ENCODE measurements at regions not wholly inside any gene's neighbourhood (a gene's known extent, or its start where the extent isn't known, plus 50 kb on each side); places are given as distances from the start of the nearest gene placed in this dataset.

GRCh38 chr12:124637581-124637981 is 70.2 kb upstream of the NCOR2 start:
- intact Hi-C loops (cut with micrococcal nuclease; ENCODE audit: unreplicated experiment): no loop called here
- FAIRE-seq: no peak

More at GRCh38 chr12:124637581-124637981, 70.2 kb upstream of the NCOR2 start:
- Histone ChIP-seq H3K4me2 (ENCODE audit: control insufficient read depth, insufficient read depth) (no peak overlapping the region), H3K4me3 (no peak overlapping the region), H3K36me3 (ENCODE audit: control insufficient read depth in 2 of 2, insufficient read depth in 2 of 2, low read length in 1 of 2) (no peaks in the 10 kb centered on the region), H3K9ac (ENCODE audit: control insufficient read depth, insufficient read depth, low read length) (no peak overlapping the region), H3K27me3 (replicated peaks in 1 of 2; ENCODE audit: control insufficient read depth in 2 of 2, insufficient read depth in 2 of 2, low read length in 1 of 2) (peaks cover 0 to 2% of the 10 kb centered on the region in 2 experiments; a peak in 2 of 4 replicates), H3K79me2 (ENCODE audit: control insufficient read depth, insufficient read depth, low read length) (no peaks in the 10 kb centered on the region), H4K20me1 (ENCODE audit: control insufficient read depth, insufficient read depth) (no peaks in the 10 kb centered on the region), H3K4me1 (ENCODE audit: control insufficient read depth, insufficient read depth, low read length) (no peaks in the 10 kb centered on the region; the same call in 1 of the 2 replicates), H3K27ac (ENCODE audit: control insufficient read depth, insufficient read depth) (no peak overlapping the region), H3K9me3 (replicated peaks; ENCODE audit: control insufficient read depth, insufficient read depth, low read length) (no peaks in the 10 kb centered on the region; the same call in 2 of the 3 replicates), H2AFZ (ENCODE audit: control insufficient read depth, low read depth, low read length) (no peak overlapping the region)
- CTCF ChIA-PET: no interaction called here
- RAD21 ChIA-PET (ENCODE audit: unreplicated experiment): no interaction called here
- in situ Hi-C loops (cut with MboI): no loop called here
- 45% methylated on average over 12 of the region's 12 CpGs for WGBS (ENCODE audit: insufficient coverage, insufficient replicate concordance, low lambda C conversion rate, missing lambda C conversion rate)
- ATAC-seq (no peak), DNase-seq (ENCODE audit: low read depth, low spot score) (no peak)
- BruUV-seq (replicated peaks): no TSS peak
- POLR2A ChIA-PET: no interaction called here
- TF ChIP-seq BCLAF1 (IDR thresholded peaks at IDR 0.05): no peak
- TF ChIP-seq ASH2L (IDR thresholded peaks at IDR 0.05; ENCODE audit: borderline replicate concordance, low read depth): no peak
- no peak for TF ChIP-seq NR2C1 (IDR thresholded peaks at IDR 0.05)
- TF ChIP-seq FOXK2 (IDR thresholded peaks at IDR 0.05): no peak
- TF ChIP-seq TCF7 (IDR thresholded peaks at IDR 0.05; ENCODE audit: borderline replicate concordance): no peak
- TF ChIP-seq PAX8 (IDR thresholded peaks at IDR 0.05): no peak
- TF ChIP-seq SIN3A (IDR thresholded peaks at IDR 0.05; ENCODE audit: low read depth, low read length): no peak
- no peak for TF ChIP-seq MTA2 (IDR thresholded peaks at IDR 0.05; ENCODE audit: low read depth)
- no peak for TF ChIP-seq HDAC2 (IDR thresholded peaks at IDR 0.05)
- TF ChIP-seq PML (IDR thresholded peaks at IDR 0.05; ENCODE audit: low read length): no peak
- no peak for TF ChIP-seq SMARCA5 (IDR thresholded peaks at IDR 0.05)
- no peak for TF ChIP-seq EZH2 (IDR thresholded peaks at IDR 0.05; ENCODE audit: borderline replicate concordance, control insufficient read depth, low read depth, low read length)
- no peak for TF ChIP-seq TARDBP (IDR thresholded peaks at IDR 0.05; ENCODE audit: borderline replicate concordance)
- TF ChIP-seq CHD1 (IDR thresholded peaks at IDR 0.05; ENCODE audit: low read depth, low read length): no peak
- no peak for TF ChIP-seq ZBED1 (IDR thresholded peaks at IDR 0.05; ENCODE audit: borderline replicate concordance)
- TF ChIP-seq, protein P1, sequence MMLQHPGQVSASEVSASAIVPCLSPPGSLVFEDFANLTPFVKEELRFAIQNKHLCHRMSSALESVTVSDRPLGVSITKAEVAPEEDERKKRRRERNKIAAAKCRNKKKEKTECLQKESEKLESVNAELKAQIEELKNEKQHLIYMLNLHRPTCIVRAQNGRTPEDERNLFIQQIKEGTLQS (IDR thresholded peaks at IDR 0.05; ENCODE audit: borderline replicate concordance, extremely low read depth, low read depth, low read length): no peak
- TF ChIP-seq NFYB (IDR thresholded peaks at IDR 0.05; ENCODE audit: insufficient read depth, low read depth, low read length): no peak
- SMC1A ChIA-PET (ENCODE audit: uncharacterized antibody, unreplicated experiment): no interaction called here
